K562 (cell line): ENCODE measurements at regions not wholly inside any gene's neighbourhood (a gene's known extent, or its start where the extent isn't known, plus 50 kb on each side); places are given as distances from the start of the nearest gene placed in this dataset.
A peak's percentile ranks its signal among the peaks of the same experiment; 100 is the strongest.

ENCODE experiments used
- ATF7 ChIP-seq: fragments of 450-650 bp; IDR thresholded peaks from 2 replicates; pipeline ENCODE4 v1.7.1; 2014; ENCODE audit warnings: mild to moderate bottlenecking, moderate library complexity
- BCL6 ChIP-seq: fragments of 250-450 bp; sonication (Bioruptor Pico); IDR thresholded peaks from 2 replicates; pipeline ENCODE4 v1.4.0; 2020
- HNRNPL ChIP-seq: fragments of 200-400 bp; formaldehyde crosslinking; IDR thresholded peaks from 2 replicates; pipeline ENCODE4 v1.6.1; 2017; ENCODE audit warnings: low read depth, mild to moderate bottlenecking, low read length
- HOMEZ ChIP-seq: fragments of 250-450 bp; sonication (Bioruptor Pico); IDR thresholded peaks from 2 replicates; pipeline ENCODE4 v1.4.0; 2020; ENCODE audit warnings: mild to moderate bottlenecking, moderate library complexity
- MTA2 ChIP-seq: fragments of 450-650 bp; IDR thresholded peaks from 2 replicates; pipeline ENCODE4 v1.6.1; 2016; ENCODE audit warnings: low read depth
- NFIX ChIP-seq: fragments of 250-450 bp; sonication (Bioruptor Pico); IDR thresholded peaks from 2 replicates; pipeline ENCODE4 v1.4.0; 2020; ENCODE audit warnings: low read depth, mild to moderate bottlenecking, moderate library complexity
- POLR2H ChIP-seq: IDR thresholded peaks from 2 replicates; pipeline ENCODE4 v1.6.1; 2016; ENCODE audit warnings: missing genetic modification characterization, low read depth, mild to moderate bottlenecking, control low read depth, missing compliant biosample characterization, moderate library complexity
- ZFX ChIP-seq: sonication (generic); formaldehyde crosslinking; IDR thresholded peaks from 2 replicates; pipeline ENCODE4 v1.8.0; 2022; ENCODE audit warnings: mild to moderate bottlenecking, missing genetic modification reagents, moderate library complexity
- ZKSCAN8 ChIP-seq: fragments of 200-800 bp; sonication (Bioruptor generic); IDR thresholded peaks from 2 replicates; pipeline ENCODE4 v1.6.1; 2016; ENCODE audit warnings: missing genetic modification characterization, missing compliant biosample characterization
- ZNF239 ChIP-seq: fragments of 250-450 bp; sonication (Bioruptor Pico); IDR thresholded peaks from 2 replicates; pipeline ENCODE4 v1.4.0; 2020; ENCODE audit warnings: mild to moderate bottlenecking
- ZNF274 ChIP-seq: IDR thresholded peaks from 2 replicates; pipeline ENCODE4 v1.6.1; 2011; ENCODE audit warnings: low read depth, mild to moderate bottlenecking, low read length, moderate library complexity, borderline replicate concordance
- ZNF347 ChIP-seq: fragments of 450-650 bp; formaldehyde crosslinking; IDR thresholded peaks from 2 replicates; pipeline ENCODE4 v1.4.0; 2020; ENCODE audit warnings: low read depth, mild to moderate bottlenecking, moderate library complexity
- ZNF639 ChIP-seq, 2 experiments: fragments of 200-800 bp in 1 of 2; sonication (Bioruptor generic) in 1 of 2; sonication (generic) in 1 of 2; formaldehyde crosslinking in 1 of 2; IDR thresholded peaks in 1 of 2; conservative IDR thresholded peaks in 1 of 2; 2 replicates each; pipeline versions ENCODE4 v1.5.0 to v1.6.1; 2016 to 2020; ENCODE audit warnings: missing compliant biosample characterization in 1 of 2, missing genetic modification characterization in 1 of 2, missing genetic modification reagents in 1 of 2
- TF ChIP-seq, protein P1 (sequence below): fragments of 200-600 bp; sonication (generic); IDR thresholded peaks from one replicate; pipeline ENCODE4 v1.6.1; 2012; ENCODE audit warnings: mild to moderate bottlenecking, low read depth, low read length, inconsistent platforms

DNA sequence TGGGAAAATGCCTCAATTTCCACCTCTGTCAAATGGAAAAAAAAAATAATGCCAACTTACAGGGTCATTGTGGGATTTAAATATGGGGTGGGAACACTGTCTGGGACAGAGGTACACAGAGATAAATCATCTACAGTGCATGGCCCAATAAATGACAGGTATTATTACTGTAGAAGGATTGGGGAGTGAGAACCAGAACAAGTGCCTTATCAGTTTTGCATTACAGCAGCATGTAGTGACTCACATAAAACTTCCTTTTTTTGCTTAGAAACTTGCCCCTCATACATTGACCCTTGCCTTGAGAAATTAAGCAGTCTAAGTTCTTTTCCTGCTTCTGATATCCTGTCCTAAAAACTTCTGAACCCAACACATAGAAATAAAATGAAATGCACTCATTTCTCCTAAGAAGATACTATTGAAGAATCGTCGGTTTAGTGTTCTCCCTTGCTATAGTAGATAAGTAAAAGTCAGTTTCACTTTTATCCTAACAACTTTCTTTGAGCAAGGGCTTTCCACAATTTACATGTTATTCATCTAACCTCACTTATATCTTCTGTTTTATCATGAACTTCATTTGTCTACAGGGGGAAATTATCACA is 121.0 kb upstream of the HAAO start (continued):
- TF ChIP-seq ZNF274 (no peak), POLR2H (tag) (no peak), BCL6 (CRISPR knock-in tag) (no peak), ZKSCAN8 (no peak), HNRNPL (no peak), ATF7 (0 out of 2 replicates have a peak, but pooled peaks have one; percentile 29), MTA2 (0 out of 2 replicates have a peak, but pooled peaks have one; percentile 20), HOMEZ (no peak), ZNF347 (CRISPR knock-in tag) (no peak), ZFX (CRISPR knock-in tag) (no peak), ZNF239 (no peak), ZNF639 (CRISPR knock-in tag; conservative IDR thresholded peaks at IDR 0.05 in 1 of 2, IDR thresholded peaks at IDR 0.05 in 1 of 2) (0 out of 4 replicates have a peak, but pooled peaks of 1 of the 2 experiments have one; percentile 26), NFIX (CRISPR knock-in tag) (no peak)
- TF ChIP-seq, protein P1, sequence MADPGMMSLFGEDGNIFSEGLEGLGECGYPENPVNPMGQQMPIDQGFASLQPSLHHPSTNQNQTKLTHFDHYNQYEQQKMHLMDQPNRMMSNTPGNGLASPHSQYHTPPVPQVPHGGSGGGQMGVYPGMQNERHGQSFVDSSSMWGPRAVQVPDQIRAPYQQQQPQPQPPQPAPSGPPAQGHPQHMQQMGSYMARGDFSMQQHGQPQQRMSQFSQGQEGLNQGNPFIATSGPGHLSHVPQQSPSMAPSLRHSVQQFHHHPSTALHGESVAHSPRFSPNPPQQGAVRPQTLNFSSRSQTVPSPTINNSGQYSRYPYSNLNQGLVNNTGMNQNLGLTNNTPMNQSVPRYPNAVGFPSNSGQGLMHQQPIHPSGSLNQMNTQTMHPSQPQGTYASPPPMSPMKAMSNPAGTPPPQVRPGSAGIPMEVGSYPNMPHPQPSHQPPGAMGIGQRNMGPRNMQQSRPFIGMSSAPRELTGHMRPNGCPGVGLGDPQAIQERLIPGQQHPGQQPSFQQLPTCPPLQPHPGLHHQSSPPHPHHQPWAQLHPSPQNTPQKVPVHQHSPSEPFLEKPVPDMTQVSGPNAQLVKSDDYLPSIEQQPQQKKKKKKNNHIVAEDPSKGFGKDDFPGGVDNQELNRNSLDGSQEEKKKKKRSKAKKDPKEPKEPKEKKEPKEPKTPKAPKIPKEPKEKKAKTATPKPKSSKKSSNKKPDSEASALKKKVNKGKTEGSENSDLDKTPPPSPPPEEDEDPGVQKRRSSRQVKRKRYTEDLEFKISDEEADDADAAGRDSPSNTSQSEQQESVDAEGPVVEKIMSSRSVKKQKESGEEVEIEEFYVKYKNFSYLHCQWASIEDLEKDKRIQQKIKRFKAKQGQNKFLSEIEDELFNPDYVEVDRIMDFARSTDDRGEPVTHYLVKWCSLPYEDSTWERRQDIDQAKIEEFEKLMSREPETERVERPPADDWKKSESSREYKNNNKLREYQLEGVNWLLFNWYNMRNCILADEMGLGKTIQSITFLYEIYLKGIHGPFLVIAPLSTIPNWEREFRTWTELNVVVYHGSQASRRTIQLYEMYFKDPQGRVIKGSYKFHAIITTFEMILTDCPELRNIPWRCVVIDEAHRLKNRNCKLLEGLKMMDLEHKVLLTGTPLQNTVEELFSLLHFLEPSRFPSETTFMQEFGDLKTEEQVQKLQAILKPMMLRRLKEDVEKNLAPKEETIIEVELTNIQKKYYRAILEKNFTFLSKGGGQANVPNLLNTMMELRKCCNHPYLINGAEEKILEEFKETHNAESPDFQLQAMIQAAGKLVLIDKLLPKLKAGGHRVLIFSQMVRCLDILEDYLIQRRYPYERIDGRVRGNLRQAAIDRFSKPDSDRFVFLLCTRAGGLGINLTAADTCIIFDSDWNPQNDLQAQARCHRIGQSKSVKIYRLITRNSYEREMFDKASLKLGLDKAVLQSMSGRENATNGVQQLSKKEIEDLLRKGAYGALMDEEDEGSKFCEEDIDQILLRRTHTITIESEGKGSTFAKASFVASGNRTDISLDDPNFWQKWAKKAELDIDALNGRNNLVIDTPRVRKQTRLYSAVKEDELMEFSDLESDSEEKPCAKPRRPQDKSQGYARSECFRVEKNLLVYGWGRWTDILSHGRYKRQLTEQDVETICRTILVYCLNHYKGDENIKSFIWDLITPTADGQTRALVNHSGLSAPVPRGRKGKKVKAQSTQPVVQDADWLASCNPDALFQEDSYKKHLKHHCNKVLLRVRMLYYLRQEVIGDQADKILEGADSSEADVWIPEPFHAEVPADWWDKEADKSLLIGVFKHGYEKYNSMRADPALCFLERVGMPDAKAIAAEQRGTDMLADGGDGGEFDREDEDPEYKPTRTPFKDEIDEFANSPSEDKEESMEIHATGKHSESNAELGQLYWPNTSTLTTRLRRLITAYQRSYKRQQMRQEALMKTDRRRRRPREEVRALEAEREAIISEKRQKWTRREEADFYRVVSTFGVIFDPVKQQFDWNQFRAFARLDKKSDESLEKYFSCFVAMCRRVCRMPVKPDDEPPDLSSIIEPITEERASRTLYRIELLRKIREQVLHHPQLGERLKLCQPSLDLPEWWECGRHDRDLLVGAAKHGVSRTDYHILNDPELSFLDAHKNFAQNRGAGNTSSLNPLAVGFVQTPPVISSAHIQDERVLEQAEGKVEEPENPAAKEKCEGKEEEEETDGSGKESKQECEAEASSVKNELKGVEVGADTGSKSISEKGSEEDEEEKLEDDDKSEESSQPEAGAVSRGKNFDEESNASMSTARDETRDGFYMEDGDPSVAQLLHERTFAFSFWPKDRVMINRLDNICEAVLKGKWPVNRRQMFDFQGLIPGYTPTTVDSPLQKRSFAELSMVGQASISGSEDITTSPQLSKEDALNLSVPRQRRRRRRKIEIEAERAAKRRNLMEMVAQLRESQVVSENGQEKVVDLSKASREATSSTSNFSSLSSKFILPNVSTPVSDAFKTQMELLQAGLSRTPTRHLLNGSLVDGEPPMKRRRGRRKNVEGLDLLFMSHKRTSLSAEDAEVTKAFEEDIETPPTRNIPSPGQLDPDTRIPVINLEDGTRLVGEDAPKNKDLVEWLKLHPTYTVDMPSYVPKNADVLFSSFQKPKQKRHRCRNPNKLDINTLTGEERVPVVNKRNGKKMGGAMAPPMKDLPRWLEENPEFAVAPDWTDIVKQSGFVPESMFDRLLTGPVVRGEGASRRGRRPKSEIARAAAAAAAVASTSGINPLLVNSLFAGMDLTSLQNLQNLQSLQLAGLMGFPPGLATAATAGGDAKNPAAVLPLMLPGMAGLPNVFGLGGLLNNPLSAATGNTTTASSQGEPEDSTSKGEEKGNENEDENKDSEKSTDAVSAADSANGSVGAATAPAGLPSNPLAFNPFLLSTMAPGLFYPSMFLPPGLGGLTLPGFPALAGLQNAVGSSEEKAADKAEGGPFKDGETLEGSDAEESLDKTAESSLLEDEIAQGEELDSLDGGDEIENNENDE: no peak
